ENCODE measurements at regions not wholly inside any gene's neighbourhood (a gene's known extent, or its start where the extent isn't known, plus 50 kb on each side); places are given as distances from the start of the nearest gene placed in this dataset.
A peak's percentile ranks its signal among the peaks of the same experiment; 100 is the strongest.

GRCh38 chr16:87138316-87138715 is 178.9 kb downstream of the C16orf95 start:
- Histone ChIP-seq H3K36me3 (no peaks in the 10 kb centered on the region), H3K27me3 (no peaks in the 10 kb centered on the region), H3K27ac (no peak overlapping the region), H3K4me1 (no peaks in the 10 kb centered on the region), H3K9me3 (no peaks in the 10 kb centered on the region), H3K4me3 (no peak overlapping the region)
- TF ChIP-seq CTCF (IDR thresholded peaks at IDR 0.05), result no peak
- intact Hi-C loops (cut with DNase I; ENCODE audit: low total_unique reads), result no loop called here
- no peak for DNase-seq

- no peak overlapping the region for H3K27ac ChIP-seq
- DNase-seq, result peak in 1 of 2 donors; percentile 39
- H3K36me3 ChIP-seq, result no peaks in the 10 kb centered on the region
- H3K27me3 ChIP-seq, result no peaks in the 10 kb centered on the region
- intact Hi-C loops (cut with DNase I; ENCODE audit: low total_unique reads), result no loop called here
- no peak for TF ChIP-seq CTCF (IDR thresholded peaks at IDR 0.05)
- no peaks in the 10 kb centered on the region for H3K9me3 ChIP-seq
- no peak overlapping the region for H3K4me3 ChIP-seq
- H3K4me1 ChIP-seq, result no peaks in the 10 kb centered on the region
Observed at GRCh38 chr16:87138738-87139267, 178.4 kb downstream of the C16orf95 start.

GRCh38 chr16:87140211-87141200 is 176.7 kb downstream of the C16orf95 start:
- H3K36me3 ChIP-seq, result no peaks in the 10 kb centered on the region
- DNase-seq, result peak in 1 of 2 donors; percentile 56
- intact Hi-C loops (cut with DNase I; ENCODE audit: low total_unique reads), result no loop called here
- no peaks in the 10 kb centered on the region for H3K27me3 ChIP-seq
- no peaks in the 10 kb centered on the region for H3K9me3 ChIP-seq
- no peak overlapping the region for H3K27ac ChIP-seq
- TF ChIP-seq CTCF (IDR thresholded peaks at IDR 0.05), result no peak
- H3K4me1 ChIP-seq, result no peaks in the 10 kb centered on the region
- H3K4me3 ChIP-seq, result no peak overlapping the region

GRCh38 chr16:87141402-87141801 is 175.8 kb downstream of the C16orf95 start:
- no peaks in the 10 kb centered on the region for H3K4me1 ChIP-seq
- DNase-seq, result no peak

GRCh38 chr16:87143661-87144121 is 173.5 kb downstream of the C16orf95 start:
- intact Hi-C loops (cut with DNase I; ENCODE audit: low total_unique reads), result no loop called here
- Histone ChIP-seq H3K4me1 (no peaks in the 10 kb centered on the region), H3K9me3 (no peaks in the 10 kb centered on the region), H3K4me3 (no peak overlapping the region), H3K36me3 (no peaks in the 10 kb centered on the region), H3K27me3 (no peaks in the 10 kb centered on the region), H3K27ac (no peak overlapping the region)
- DNase-seq, result peak in 1 of 2 donors; percentile 62
- no peak for TF ChIP-seq CTCF (IDR thresholded peaks at IDR 0.05)

More at GRCh38 chr16:87141402-87141801, 175.8 kb downstream of the C16orf95 start:
- H3K36me3 ChIP-seq, result no peaks in the 10 kb centered on the region
- H3K27me3 ChIP-seq, result no peaks in the 10 kb centered on the region
- no peak overlapping the region for H3K27ac ChIP-seq
- no peak for TF ChIP-seq CTCF (IDR thresholded peaks at IDR 0.05)
- intact Hi-C loops (cut with DNase I; ENCODE audit: low total_unique reads), result no loop called here
- H3K9me3 ChIP-seq, result no peaks in the 10 kb centered on the region
- no peak overlapping the region for H3K4me3 ChIP-seq
